ENCODE measurements at regions not wholly inside any gene's neighbourhood (a gene's known extent, or its start where the extent isn't known, plus 50 kb on each side); places are given as distances from the start of the nearest gene placed in this dataset.

DNA sequence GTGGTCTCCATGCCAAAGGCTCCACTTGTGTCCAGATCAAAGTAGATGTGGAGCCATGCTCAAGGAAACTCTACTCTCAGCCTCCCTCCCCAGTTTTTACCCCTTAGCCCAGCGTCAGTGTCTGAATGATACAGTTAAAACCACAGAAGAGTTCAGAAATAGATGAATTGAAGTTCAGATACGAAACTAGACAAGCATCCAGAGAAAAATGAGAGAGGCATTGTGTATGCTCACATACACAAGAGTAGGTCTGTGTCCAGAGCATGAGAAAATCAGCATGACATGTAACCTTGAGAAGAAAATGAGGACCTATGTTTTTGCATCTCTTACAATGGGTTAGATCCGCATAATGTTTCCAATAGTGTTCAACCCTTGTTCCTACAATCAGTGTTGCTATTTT, 612.8 kb upstream of the PKDCC start:
- TF ChIP-seq, protein P1, sequence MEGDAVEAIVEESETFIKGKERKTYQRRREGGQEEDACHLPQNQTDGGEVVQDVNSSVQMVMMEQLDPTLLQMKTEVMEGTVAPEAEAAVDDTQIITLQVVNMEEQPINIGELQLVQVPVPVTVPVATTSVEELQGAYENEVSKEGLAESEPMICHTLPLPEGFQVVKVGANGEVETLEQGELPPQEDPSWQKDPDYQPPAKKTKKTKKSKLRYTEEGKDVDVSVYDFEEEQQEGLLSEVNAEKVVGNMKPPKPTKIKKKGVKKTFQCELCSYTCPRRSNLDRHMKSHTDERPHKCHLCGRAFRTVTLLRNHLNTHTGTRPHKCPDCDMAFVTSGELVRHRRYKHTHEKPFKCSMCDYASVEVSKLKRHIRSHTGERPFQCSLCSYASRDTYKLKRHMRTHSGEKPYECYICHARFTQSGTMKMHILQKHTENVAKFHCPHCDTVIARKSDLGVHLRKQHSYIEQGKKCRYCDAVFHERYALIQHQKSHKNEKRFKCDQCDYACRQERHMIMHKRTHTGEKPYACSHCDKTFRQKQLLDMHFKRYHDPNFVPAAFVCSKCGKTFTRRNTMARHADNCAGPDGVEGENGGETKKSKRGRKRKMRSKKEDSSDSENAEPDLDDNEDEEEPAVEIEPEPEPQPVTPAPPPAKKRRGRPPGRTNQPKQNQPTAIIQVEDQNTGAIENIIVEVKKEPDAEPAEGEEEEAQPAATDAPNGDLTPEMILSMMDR (conservative IDR thresholded peaks at IDR 0.05) = no peak
- no peak for TF ChIP-seq ZFX (IDR thresholded peaks at IDR 0.05)
